Smooth muscle cell (in vitro differentiated cells): ENCODE measurements at regions not wholly inside any gene's neighbourhood (a gene's known extent, or its start where the extent isn't known, plus 50 kb on each side); places are given as distances from the start of the nearest gene placed in this dataset.

Source experiments
- DNase-seq: peaks from one replicate; lab custom pipeline; 2025; ENCODE audit not compliant: unreplicated experiment; lab: John Stamatoyannopoulos, UW
- H2AFZ ChIP-seq: fragments of 200-600 bp; sonication (generic); 2 replicates; pipeline ENCODE4 v1.6.0; 2016; ENCODE audit warnings: antibody characterized with exemption, low read depth, mild to moderate bottlenecking
- H3F3A ChIP-seq: fragments of 200-600 bp; sonication (generic); 2 replicates; pipeline ENCODE4 v1.6.0; 2017; ENCODE audit warnings: antibody characterized with exemption, low read depth
- H3K27ac ChIP-seq: fragments of 200-600 bp; sonication (generic); 2 replicates; pipeline ENCODE4 v1.5.1; 2016; ENCODE audit warnings: low read depth, mild to moderate bottlenecking
- H3K27me3 ChIP-seq: fragments of 200-600 bp; sonication (generic); 2 replicates; pipeline ENCODE4 v1.6.1; 2016; ENCODE audit warnings: low read depth, mild to moderate bottlenecking
- H3K36me3 ChIP-seq: fragments of 200-600 bp; sonication (generic); 2 replicates; pipeline ENCODE4 v1.5.1; 2016; ENCODE audit warnings: low read depth
- H3K4me1 ChIP-seq: fragments of 200-600 bp; sonication (generic); 2 replicates; pipeline ENCODE4 v1.5.1; 2016; ENCODE audit warnings: low read depth
- H3K4me2 ChIP-seq: fragments of 200-600 bp; sonication (generic); 2 replicates; pipeline ENCODE4 v1.6.0; 2016; ENCODE audit warnings: mild to moderate bottlenecking
- H3K4me3 ChIP-seq: fragments of 200-600 bp; sonication (generic); 2 replicates; pipeline ENCODE4 v1.5.1; 2016; ENCODE audit warnings: mild to moderate bottlenecking
- H3K79me2 ChIP-seq: fragments of 200-600 bp; sonication (generic); 2 replicates; pipeline ENCODE4 v1.6.0; 2016; ENCODE audit warnings: low read depth, mild to moderate bottlenecking
- H3K9ac ChIP-seq: fragments of 200-600 bp; sonication (generic); 2 replicates; pipeline ENCODE4 v1.6.0; 2016; ENCODE audit warnings: low read depth
- H3K9me3 ChIP-seq: fragments of 200-600 bp; sonication (generic); replicated peaks from 2 replicates; pipeline ENCODE4 v1.5.1; 2016; ENCODE audit warnings: low read depth
- H4K20me1 ChIP-seq: fragments of 200-600 bp; sonication (generic); 2 replicates; pipeline ENCODE4 v1.6.0; 2016; ENCODE audit warnings: low read depth
- WGBS: methylation state at CpG from one replicate; pipeline ENCODE4 v1.1.7; 2016; ENCODE audit warnings: low lambda C conversion rate; 5-methylcytosine and 5-hydroxymethylcytosine counted together
- TF ChIP-seq, protein P1 (sequence below): fragments of 200-600 bp; sonication (generic); IDR thresholded peaks from 2 replicates; pipeline ENCODE4 v1.5.1; 2017; ENCODE audit warnings: borderline replicate concordance, mild to moderate bottlenecking, antibody characterized with exemption; ENCODE audit not compliant: insufficient read depth, poor library complexity, severe bottlenecking

DNA sequence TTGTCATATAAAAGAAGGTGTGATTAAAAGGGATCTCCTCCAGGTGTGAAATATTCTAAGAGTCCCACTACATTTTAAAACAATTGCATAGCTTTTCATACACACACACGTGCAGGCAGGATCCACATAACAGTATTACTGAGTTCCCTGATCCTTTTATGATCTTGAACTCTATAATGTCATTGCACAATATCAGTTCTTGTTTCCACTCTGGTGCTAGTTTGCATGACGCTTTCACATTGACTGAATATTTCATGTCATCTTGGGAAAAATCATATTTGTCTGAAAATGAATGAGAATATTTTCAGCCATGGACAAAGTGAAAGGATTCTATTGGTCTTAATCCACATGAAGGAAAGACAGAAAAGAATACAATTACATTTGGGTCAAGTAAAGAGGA, 703.8 kb downstream of the CDH8 start:
- H3K27me3 ChIP-seq = no peaks in the 10 kb centered on the region
- no peak overlapping the region for H3K9ac ChIP-seq
- no peaks in the 10 kb centered on the region for H4K20me1 ChIP-seq
- H3F3A ChIP-seq = no peaks in the 10 kb centered on the region
- no peaks in the 10 kb centered on the region for H3K9me3 ChIP-seq
- no peaks in the 10 kb centered on the region for H3K4me1 ChIP-seq
- 76% methylated on average over 2 of the region's 2 CpGs for WGBS
- H3K4me3 ChIP-seq = no peak overlapping the region
- no peak overlapping the region for H3K27ac ChIP-seq
- no peaks in the 10 kb centered on the region for H3K79me2 ChIP-seq
- H3K36me3 ChIP-seq = no peaks in the 10 kb centered on the region
- DNase-seq = no peak
- H3K4me2 ChIP-seq = no peak overlapping the region
- TF ChIP-seq, protein P1, sequence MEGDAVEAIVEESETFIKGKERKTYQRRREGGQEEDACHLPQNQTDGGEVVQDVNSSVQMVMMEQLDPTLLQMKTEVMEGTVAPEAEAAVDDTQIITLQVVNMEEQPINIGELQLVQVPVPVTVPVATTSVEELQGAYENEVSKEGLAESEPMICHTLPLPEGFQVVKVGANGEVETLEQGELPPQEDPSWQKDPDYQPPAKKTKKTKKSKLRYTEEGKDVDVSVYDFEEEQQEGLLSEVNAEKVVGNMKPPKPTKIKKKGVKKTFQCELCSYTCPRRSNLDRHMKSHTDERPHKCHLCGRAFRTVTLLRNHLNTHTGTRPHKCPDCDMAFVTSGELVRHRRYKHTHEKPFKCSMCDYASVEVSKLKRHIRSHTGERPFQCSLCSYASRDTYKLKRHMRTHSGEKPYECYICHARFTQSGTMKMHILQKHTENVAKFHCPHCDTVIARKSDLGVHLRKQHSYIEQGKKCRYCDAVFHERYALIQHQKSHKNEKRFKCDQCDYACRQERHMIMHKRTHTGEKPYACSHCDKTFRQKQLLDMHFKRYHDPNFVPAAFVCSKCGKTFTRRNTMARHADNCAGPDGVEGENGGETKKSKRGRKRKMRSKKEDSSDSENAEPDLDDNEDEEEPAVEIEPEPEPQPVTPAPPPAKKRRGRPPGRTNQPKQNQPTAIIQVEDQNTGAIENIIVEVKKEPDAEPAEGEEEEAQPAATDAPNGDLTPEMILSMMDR = no peak
- H2AFZ ChIP-seq = no peak overlapping the region

DNA sequence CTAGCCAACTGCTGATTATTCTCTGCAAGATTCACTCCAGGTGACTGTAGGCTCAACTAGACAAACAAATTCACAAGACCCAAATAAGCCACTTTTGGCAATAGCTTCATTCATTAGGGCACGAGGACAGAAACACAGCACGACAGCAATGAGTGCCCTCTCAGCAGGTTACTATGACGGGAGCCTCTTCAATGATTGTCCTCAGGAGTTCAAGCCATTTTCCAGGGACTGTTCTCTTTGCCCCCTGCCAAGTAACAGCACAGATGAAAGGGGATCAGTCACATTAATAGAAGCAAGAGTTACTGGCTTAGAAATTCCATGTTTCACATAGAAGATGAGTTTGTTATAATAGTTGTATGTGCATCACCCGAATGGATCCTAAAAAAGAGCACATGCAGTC, 712.2 kb downstream of the CDH8 start:
- Histone ChIP-seq H3K4me1 (peaks cover 9% of the 10 kb centered on the region), H3K79me2 (no peaks in the 10 kb centered on the region), H3K36me3 (no peaks in the 10 kb centered on the region), H3K9ac (no peak overlapping the region), H3K9me3 (no peaks in the 10 kb centered on the region), H4K20me1 (no peaks in the 10 kb centered on the region), H3K27ac (peak overlapping the region; percentile 77), H3K27me3 (no peaks in the 10 kb centered on the region), H3K4me2 (no peak overlapping the region), H2AFZ (no peak overlapping the region), H3K4me3 (no peak overlapping the region), H3F3A (peaks cover 5% of the 10 kb centered on the region)
- 75% methylated on average over 4 of the region's 4 CpGs for WGBS
- TF ChIP-seq, protein P1 = no peak
- no peak for DNase-seq

GRCh38 chr16:61323456-61323855, 712.8 kb downstream of the CDH8 start:
- H3K9me3 ChIP-seq = no peaks in the 10 kb centered on the region
- peak overlapping the region; percentile 79 for H2AFZ ChIP-seq
- peaks cover 9% of the 10 kb centered on the region for H3K4me1 ChIP-seq
- H3F3A ChIP-seq = peaks cover 5% of the 10 kb centered on the region
- H4K20me1 ChIP-seq = no peaks in the 10 kb centered on the region
- H3K79me2 ChIP-seq = no peaks in the 10 kb centered on the region
- no peak overlapping the region for H3K4me2 ChIP-seq
- TF ChIP-seq, protein P1 = no peak
- no peaks in the 10 kb centered on the region for H3K27me3 ChIP-seq
- DNase-seq = no peak
- H3K9ac ChIP-seq = peak overlapping the region; percentile 52
- H3K4me3 ChIP-seq = no peak overlapping the region
- 6% methylated on average over 6 of the region's 6 CpGs for WGBS
- no peaks in the 10 kb centered on the region for H3K36me3 ChIP-seq
- H3K27ac ChIP-seq = peak overlapping the region; percentile 77

GRCh38 chr16:61320791-61321190, 715.4 kb downstream of the CDH8 start:
- 88% methylated on average over 1 of the region's 1 CpG for WGBS
- Histone ChIP-seq H2AFZ (no peak overlapping the region), H3F3A (peaks cover 5% of the 10 kb centered on the region), H3K27me3 (no peaks in the 10 kb centered on the region), H3K9me3 (no peaks in the 10 kb centered on the region), H3K9ac (no peak overlapping the region), H3K4me2 (no peak overlapping the region), H3K4me1 (peaks cover 9% of the 10 kb centered on the region), H3K79me2 (no peaks in the 10 kb centered on the region), H3K36me3 (no peaks in the 10 kb centered on the region), H4K20me1 (no peaks in the 10 kb centered on the region), H3K4me3 (no peak overlapping the region), H3K27ac (no peak overlapping the region)
- no peak for DNase-seq
- TF ChIP-seq, protein P1 = no peak
